GM23338 (cell line): ENCODE measurements at regions not wholly inside any gene's neighbourhood (a gene's known extent, or its start where the extent isn't known, plus 50 kb on each side); places are given as distances from the start of the nearest gene placed in this dataset.

Experiments
- ATAC-seq: fragments of 200-7000 bp; cut with Tn5 transposase; 3 replicates; pipeline ENCODE4 v1.9.1; 2020
- DNase-seq: peaks from one replicate; pipeline ENCODE4 v3.0.0-alpha.2; 2015; ENCODE audit warnings: low spot score
- H2AFZ ChIP-seq: fragments of 200-600 bp; sonication (generic); 2 replicates; pipeline ENCODE4 v1.8.0; 2016; ENCODE audit warnings: antibody characterized with exemption, mild to moderate bottlenecking, moderate library complexity
- H3F3A ChIP-seq: fragments of 200-600 bp; sonication (generic); replicated peaks from 2 replicates; pipeline ENCODE4 v1.8.0; 2017; ENCODE audit warnings: antibody characterized with exemption, mixed run types, low read depth
- H3K27ac ChIP-seq: fragments of 200-600 bp; sonication (generic); 2 replicates; pipeline ENCODE4 v1.6.1; 2016; ENCODE audit warnings: low read depth
- H3K27me3 ChIP-seq: fragments of 200-600 bp; sonication (generic); 2 replicates; pipeline ENCODE4 v1.8.0; 2016; ENCODE audit warnings: mild to moderate bottlenecking, mixed run types, moderate library complexity; ENCODE audit not compliant: insufficient read depth
- H3K36me3 ChIP-seq: fragments of 200-600 bp; sonication (generic); 2 replicates; pipeline ENCODE4 v1.8.0; 2016; ENCODE audit warnings: mild to moderate bottlenecking; ENCODE audit not compliant: insufficient read depth
- H3K4me1 ChIP-seq: fragments of 200-600 bp; sonication (generic); 2 replicates; pipeline ENCODE4 v1.8.0; 2016; ENCODE audit warnings: mild to moderate bottlenecking, moderate library complexity; ENCODE audit not compliant: insufficient read depth
- H3K4me2 ChIP-seq: fragments of 200-600 bp; sonication (generic); 2 replicates; pipeline ENCODE4 v1.7.1; 2017; ENCODE audit warnings: mixed run types
- H3K4me3 ChIP-seq: fragments of 200-600 bp; sonication (generic); 2 replicates; pipeline ENCODE4 v1.6.1; 2016; ENCODE audit warnings: mixed run types
- H3K79me2 ChIP-seq: fragments of 200-600 bp; sonication (generic); replicated peaks from 2 replicates; pipeline ENCODE4 v1.8.0; 2017; ENCODE audit warnings: mild to moderate bottlenecking; ENCODE audit not compliant: insufficient read depth
- H3K9me2 ChIP-seq: fragments of 200-600 bp; sonication (generic); 2 replicates; pipeline ENCODE4 v1.8.0; 2017; ENCODE audit not compliant: insufficient read depth
- H4K20me1 ChIP-seq: fragments of 200-600 bp; sonication (generic); replicated peaks from 2 replicates; pipeline ENCODE4 v1.8.0; 2017; ENCODE audit warnings: mild to moderate bottlenecking; ENCODE audit not compliant: insufficient read depth
- H3K27ac Mint-ChIP-seq: 2 replicates; pipeline ENCODE4 v1.8.0; 2020; ENCODE audit warnings: inconsistent platforms, mild to moderate bottlenecking, moderate library complexity, mixed read lengths
- H3K27me3 Mint-ChIP-seq: 3 replicates; pipeline ENCODE4 v1.8.0; 2022; ENCODE audit warnings: low read depth, mild to moderate bottlenecking, moderate library complexity, mixed read lengths, inconsistent platforms; ENCODE audit not compliant: insufficient read depth, poor library complexity
- H3K36me3 Mint-ChIP-seq: 3 replicates; pipeline ENCODE4 v1.8.0; 2021; ENCODE audit warnings: low read depth, mild to moderate bottlenecking, inconsistent platforms, moderate library complexity, mixed read lengths
- H3K4me1 Mint-ChIP-seq: 3 replicates; pipeline ENCODE4 v1.8.0; 2020; ENCODE audit warnings: mild to moderate bottlenecking, inconsistent platforms, mixed read lengths
- H3K4me3 Mint-ChIP-seq: 3 replicates; pipeline ENCODE4 v1.8.0; 2021; ENCODE audit warnings: moderate library complexity, mild to moderate bottlenecking, inconsistent platforms, mixed read lengths
- H3K9me3 Mint-ChIP-seq: 3 replicates; pipeline ENCODE4 v1.8.0; 2020; ENCODE audit warnings: moderate library complexity, mild to moderate bottlenecking, inconsistent platforms, mixed read lengths
- CREB1 ChIP-seq: fragments of 250-450 bp; sonication (Bioruptor Pico); IDR thresholded peaks from 2 replicates; pipeline ENCODE4 v1.5.0; 2020; ENCODE audit warnings: low read depth, mild to moderate bottlenecking, moderate library complexity
- CTCF ChIP-seq, 2 experiments: fragments of 200-600 bp in 1 of 2; sonication (generic) in 1 of 2; conservative IDR thresholded peaks; 2 replicates each; pipeline versions ENCODE4 v1.5.1 to v1.6.1; 2016 to 2017; ENCODE audit warnings: antibody characterized with exemption in 2 of 2, low read depth in 2 of 2, mild to moderate bottlenecking in 2 of 2, moderate library complexity in 1 of 2
- ETS1 ChIP-seq: IDR thresholded peaks from 2 replicates; pipeline ENCODE4 v1.6.1; 2016; ENCODE audit warnings: antibody characterized with exemption
- EZH2 ChIP-seq: fragments of 200-600 bp; sonication (generic); IDR thresholded peaks from one replicate; pipeline ENCODE4 v1.8.0; 2017; ENCODE audit warnings: antibody characterized with exemption, mild to moderate bottlenecking, low read depth; ENCODE audit not compliant: unreplicated experiment
- EZH2phosphoT487 ChIP-seq: fragments of 200-600 bp; sonication (generic); IDR thresholded peaks from one replicate; pipeline ENCODE4 v1.8.1; 2018; ENCODE audit warnings: antibody characterized with exemption; ENCODE audit not compliant: unreplicated experiment
- JUNB ChIP-seq: IDR thresholded peaks from one replicate; pipeline ENCODE4 v1.6.1; 2016; ENCODE audit warnings: antibody characterized with exemption; ENCODE audit not compliant: unreplicated experiment
- NANOG ChIP-seq: IDR thresholded peaks from 2 replicates; pipeline ENCODE4 v1.6.1; 2016; ENCODE audit warnings: antibody characterized with exemption, borderline replicate concordance
- POLR2AphosphoS5 ChIP-seq: IDR thresholded peaks from 2 replicates; pipeline ENCODE4 v1.6.1; 2016; ENCODE audit warnings: antibody characterized with exemption, low read depth
- REST ChIP-seq: IDR thresholded peaks from one replicate; pipeline ENCODE4 v1.6.1; 2018; ENCODE audit warnings: antibody characterized with exemption; ENCODE audit not compliant: unreplicated experiment
- STAT1 ChIP-seq: IDR thresholded peaks from one replicate; pipeline ENCODE4 v1.6.1; 2016; ENCODE audit warnings: antibody characterized with exemption; ENCODE audit not compliant: unreplicated experiment
- ZNF114 ChIP-seq: fragments of 250-450 bp; sonication (Bioruptor Pico); IDR thresholded peaks from 2 replicates; pipeline ENCODE4 v1.5.0; 2020; ENCODE audit warnings: mild to moderate bottlenecking, moderate library complexity
- ZNF331 ChIP-seq: fragments of 250-450 bp; sonication (Bioruptor Pico); IDR thresholded peaks from 2 replicates; pipeline ENCODE4 v1.5.0; 2020; ENCODE audit warnings: low read depth, mild to moderate bottlenecking, moderate library complexity
- ZNF462 ChIP-seq: fragments of 250-450 bp; sonication (Bioruptor Pico); IDR thresholded peaks from 2 replicates; pipeline ENCODE4 v1.5.0; 2020; ENCODE audit warnings: mild to moderate bottlenecking, moderate library complexity

GRCh38 chr11:115085461-115086210 lies 407.3 kb downstream of the NXPE2 start:
- Histone ChIP-seq H3K27ac (no peak overlapping the region), H3K79me2 (no peaks in the 10 kb centered on the region), H3K36me3 (no peaks in the 10 kb centered on the region), H3K4me1 (peaks cover 4% of the 10 kb centered on the region; the same call in 1 of the 2 replicates), H3K4me3 (no peak overlapping the region), H2AFZ (no peak overlapping the region), H3K27me3 (no peaks in the 10 kb centered on the region), H3K9me2 (no peaks in the 10 kb centered on the region), H3K4me2 (no peak overlapping the region), H3F3A (no peaks in the 10 kb centered on the region), H4K20me1 (no peaks in the 10 kb centered on the region)
- TF ChIP-seq REST (no peak), ETS1 (no peak), STAT1 (no peak), POLR2AphosphoS5 (no peak), JUNB (no peak), CTCF (conservative IDR thresholded peaks at IDR 0.05; ENCODE audit: low read depth in 2 of 2) (no peak), ZNF114 (CRISPR knock-in tag) (no peak), ZNF331 (CRISPR knock-in tag) (no peak), EZH2 (no peak), EZH2phosphoT487 (no peak), NANOG (no peak), ZNF462 (CRISPR knock-in tag) (no peak), CREB1 (CRISPR knock-in tag) (no peak)
- ATAC-seq: no peak
- H3K27me3 Mint-ChIP-seq: peaks cover 9% of the 10 kb centered on the region
- H3K4me1 Mint-ChIP-seq: peaks cover 5% of the 10 kb centered on the region
- H3K9me3 Mint-ChIP-seq: no peaks in the 10 kb centered on the region
- H3K27ac Mint-ChIP-seq: no peak overlapping the region
- H3K36me3 Mint-ChIP-seq: no peaks in the 10 kb centered on the region
- no peak for DNase-seq
- no peak overlapping the region for H3K4me3 Mint-ChIP-seq
